ENCODE measurements at regions not wholly inside any gene's neighbourhood (a gene's known extent, or its start where the extent isn't known, plus 50 kb on each side); places are given as distances from the start of the nearest gene placed in this dataset.

GRCh38 chr2:19607931-19608771 is 249.7 kb upstream of the OSR1 start:
- TF ChIP-seq CTCF (IDR thresholded peaks at IDR 0.05), result no peak
- no peak for TF ChIP-seq POLR2A (IDR thresholded peaks at IDR 0.05)
